HCEC 1CT (cell line): ENCODE measurements at regions not wholly inside any gene's neighbourhood (a gene's known extent, or its start where the extent isn't known, plus 50 kb on each side); places are given as distances from the start of the nearest gene placed in this dataset.

ENCODE experiments used
- DNase-seq: peaks from one replicate; pipeline ENCODE4 v3.0.0-alpha.2; 2017

DNA sequence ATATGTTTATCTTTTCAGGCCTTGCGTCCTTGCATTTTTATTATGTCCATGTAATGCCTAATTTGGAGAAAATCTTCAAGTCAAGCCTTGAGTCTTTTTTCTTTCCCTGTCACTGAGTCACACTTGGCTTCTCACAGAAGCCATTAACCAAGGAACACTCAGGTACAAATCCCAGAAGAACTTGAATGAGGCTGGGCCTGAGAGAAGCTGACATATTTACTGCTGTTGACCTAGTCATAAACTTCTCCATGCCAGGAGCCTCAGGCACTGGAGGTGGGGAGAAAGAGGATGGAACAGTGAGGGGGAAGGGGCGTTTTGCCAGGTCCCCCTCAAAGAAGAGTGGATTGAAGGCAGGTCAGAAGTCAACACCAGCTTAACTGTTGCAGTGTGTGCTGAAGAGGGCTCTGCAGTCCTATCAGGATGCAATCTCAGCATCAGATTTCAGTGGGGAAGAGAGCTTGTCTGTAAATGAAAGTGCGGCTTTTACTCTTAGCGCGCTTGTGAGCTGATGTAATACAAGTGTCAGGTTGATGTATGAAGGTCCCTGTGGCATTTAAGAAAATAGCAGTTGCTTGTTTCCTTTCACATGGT lies 526.0 kb downstream of the ETS1 start:
- DNase-seq = no peak

DNA sequence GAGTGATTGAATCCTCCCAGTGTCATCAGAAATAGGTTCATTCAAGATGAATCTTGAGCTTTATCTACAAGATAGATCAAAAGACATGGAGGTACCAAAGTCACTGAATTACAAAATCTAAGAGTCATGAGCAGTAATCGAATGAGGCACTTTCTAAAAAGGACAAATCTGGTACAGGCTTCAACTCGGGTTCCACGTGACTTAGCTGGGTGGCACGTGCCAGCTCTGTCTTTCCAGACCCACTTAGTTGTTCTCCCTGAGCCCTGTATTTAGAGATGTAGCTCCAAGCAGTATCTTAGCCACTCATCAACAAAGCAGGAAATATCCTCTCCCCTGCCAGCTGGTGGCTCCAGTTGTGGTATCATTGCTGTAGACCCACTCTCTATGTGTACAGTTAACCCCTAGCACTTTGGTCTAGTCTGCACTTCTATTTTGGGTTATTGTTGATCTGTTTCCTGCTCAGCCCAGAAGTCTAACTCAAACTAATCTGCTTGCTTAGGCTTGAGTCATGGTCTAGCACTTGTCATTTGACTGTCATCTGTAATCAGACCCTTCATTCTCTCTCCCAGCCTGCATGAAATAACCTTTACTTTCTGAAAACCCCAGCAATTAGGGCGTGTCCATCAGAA lies 528.7 kb downstream of the ETS1 start:
- no peak for DNase-seq

DNA sequence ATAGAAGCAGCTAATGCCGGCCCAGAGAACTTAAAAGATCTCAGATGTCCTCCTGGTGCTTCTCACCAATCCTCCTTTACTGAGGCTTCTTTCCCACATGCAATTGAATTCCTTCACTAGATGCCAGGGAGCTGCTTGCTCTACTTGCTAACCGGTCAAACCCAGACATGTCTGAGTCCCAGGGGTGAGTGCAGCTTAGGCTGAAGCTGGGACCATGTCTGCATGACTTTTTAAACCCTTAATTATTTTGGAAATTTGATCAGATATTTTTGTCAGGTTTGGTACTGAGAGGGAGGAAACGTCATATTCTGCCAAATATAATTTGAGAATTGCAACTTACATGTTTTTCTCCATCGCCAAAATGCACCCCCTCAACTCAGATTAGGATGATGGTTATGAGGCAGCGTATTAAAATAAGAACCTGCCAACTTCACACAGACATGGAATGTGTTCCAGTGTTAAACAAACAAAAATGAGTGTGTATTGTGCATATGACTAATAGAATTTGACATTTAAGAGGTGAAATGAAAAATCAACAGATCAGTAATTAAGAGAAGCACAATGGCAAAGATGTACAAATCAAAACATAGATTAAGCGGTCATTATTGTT lies 529.5 kb downstream of the ETS1 start:
- DNase-seq = no peak

DNA sequence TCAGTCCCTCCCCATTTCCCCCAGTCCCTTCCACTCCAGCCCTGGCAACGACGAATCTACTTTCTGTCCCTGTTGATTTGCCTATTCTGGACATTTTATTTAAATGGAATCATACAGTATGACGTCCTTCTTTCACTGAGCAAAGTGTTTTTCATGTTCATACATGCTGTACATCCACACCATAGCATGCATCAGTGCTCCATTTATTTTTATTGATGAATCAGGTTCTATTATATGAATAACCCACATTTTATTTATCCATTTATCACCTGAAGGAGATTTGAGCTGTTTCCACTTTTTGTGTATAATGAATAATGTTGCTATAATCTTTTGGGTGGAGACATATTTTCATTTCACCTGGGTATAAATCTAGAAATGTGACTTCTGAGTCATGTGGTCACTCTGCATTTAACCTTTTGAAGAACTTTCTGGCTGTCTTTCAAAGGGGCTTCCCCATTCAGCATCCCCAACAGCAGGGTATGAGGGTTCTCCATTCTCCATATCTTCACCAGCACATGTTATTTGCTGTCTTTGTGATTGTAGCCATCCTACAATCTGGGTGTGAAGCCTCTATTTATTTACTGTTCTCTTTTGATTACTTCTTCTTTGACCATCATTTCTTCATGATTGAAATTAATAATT lies 531.7 kb downstream of the ETS1 start:
- no peak for DNase-seq

DNA sequence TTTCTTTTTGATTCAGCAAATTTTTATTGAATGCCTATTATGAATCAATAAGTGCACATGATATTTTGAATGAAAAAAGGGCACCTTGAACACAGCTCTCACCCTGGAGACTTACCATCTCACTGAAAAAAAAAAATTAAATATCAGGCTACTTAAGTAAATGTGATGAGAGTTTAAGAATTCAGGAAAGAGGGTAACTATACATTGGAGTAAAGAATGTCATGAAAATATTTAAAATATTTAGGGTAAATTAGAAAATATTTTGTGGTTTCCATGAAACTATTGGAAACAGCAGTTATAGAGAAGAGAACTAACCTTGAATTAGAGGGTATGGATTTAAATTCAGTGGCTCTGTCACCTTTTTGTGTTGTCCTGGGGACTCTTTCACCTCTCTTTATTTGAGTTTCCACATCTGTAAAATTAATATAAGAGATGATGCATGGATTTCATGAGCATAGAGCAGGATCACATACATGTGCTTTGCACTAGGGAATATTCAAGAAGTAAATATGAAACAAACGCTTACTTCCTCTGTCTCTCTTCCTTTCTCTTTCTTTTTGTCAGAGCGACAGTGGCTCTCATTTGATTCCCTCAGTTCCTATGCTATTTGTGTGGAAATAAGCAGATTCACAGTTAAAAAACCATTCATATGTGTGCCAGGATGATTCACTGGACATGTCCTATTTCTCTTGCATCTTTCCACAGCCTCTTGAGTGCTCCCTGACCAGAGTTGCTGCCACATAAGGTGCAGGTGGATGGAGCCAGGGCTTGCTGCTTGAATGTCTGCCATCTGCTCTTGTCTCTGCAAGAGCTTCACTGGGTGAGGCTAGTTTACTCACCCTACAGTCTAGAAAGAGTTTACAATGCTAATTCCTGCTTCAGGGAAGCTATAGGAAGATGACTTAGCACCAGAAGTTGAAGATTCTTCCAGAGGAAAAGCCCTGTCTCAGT lies 533.1 kb downstream of the ETS1 start:
- peak; percentile 37 for DNase-seq

DNA sequence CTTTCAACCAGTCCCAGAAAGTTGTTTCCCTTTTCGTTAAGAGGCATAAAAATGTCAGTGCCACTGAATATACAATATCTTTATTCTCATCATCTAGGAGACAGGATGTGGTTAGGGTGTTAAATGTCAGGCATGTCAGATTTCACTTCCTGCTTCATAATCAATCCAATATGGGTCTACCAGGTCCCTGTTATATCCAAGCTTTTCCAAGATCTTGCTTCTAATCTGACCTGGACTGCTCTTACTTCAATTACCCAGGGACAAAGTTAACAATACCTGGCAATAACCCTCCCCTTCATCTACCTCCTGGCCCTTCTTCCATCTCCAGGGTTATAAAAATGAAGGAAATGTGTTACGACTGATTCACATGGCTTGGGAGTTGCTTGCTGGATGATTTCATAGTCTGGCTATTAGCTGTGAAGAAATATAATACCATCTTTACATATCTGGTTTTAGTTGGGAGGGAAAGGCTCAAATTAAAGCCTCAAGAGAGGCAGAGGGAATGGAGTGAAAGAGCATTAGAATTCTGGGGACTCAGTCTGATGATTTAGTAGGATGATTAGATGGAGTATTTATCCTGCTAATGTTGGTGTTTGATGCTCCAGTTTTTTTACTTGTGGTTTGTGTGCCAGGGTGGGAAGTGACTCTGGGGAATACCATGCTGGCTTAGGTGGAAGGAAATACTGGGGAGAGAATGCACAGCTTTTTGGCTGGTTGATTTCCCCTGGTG lies 534.3 kb downstream of the ETS1 start:
- DNase-seq = peak; percentile 83

DNA sequence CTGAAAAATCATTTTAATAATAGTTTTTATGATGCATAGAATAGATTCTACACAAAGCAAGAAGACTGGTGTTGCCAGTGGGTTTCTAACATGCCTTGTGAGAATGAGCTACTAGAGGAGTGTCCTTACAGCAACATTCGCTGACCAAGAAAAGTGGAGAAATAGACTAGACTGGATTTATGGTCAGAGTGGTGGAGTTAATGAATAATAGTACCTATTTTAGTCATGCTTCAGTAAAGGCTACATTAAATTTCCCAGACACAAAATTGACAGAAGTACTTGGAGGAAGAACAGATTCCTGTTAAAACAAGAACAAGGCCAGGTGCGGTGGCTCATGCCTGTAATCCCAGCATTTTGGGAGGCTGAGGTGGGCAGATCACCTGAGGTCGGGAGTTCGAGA lies 539.2 kb downstream of the ETS1 start:
- no peak for DNase-seq

DNA sequence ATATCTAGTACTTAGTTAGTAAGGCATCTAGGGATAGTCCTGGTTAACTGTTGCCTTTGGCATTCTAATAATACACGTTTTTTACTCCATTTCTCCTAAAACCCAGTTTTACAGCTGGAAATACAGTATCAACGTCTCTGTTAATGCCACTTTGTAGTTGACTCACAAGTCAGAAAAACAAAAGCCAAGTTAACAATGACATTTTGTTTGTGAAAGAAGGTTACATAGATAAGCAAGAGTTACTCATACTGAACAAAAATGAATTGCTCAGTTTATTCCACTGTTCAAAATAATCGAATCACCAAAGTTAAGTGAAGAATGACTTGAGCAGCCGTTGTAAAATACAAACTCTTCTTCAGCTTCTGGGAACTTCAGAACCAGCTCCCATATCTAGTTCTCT lies 540.3 kb downstream of the ETS1 start:
- DNase-seq = no peak

DNA sequence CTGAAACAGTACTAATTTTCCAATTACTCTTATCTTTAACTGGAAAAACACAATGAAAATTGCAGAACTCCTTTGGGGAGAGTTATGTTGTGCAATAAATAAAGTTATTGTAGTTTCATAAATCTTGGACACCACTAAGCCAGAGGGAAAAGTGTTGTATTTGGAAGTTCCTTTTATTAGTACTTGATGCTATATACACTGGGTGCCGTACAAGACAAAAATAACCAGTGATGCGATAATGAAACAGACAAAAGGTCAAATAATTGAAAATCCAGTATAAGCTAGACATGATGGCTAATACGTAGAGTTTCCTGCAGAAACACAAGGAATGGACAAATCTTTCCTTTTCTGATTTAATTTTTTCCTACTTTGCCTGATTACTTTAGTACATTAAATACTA lies 541.1 kb downstream of the ETS1 start:
- no peak for DNase-seq

DNA sequence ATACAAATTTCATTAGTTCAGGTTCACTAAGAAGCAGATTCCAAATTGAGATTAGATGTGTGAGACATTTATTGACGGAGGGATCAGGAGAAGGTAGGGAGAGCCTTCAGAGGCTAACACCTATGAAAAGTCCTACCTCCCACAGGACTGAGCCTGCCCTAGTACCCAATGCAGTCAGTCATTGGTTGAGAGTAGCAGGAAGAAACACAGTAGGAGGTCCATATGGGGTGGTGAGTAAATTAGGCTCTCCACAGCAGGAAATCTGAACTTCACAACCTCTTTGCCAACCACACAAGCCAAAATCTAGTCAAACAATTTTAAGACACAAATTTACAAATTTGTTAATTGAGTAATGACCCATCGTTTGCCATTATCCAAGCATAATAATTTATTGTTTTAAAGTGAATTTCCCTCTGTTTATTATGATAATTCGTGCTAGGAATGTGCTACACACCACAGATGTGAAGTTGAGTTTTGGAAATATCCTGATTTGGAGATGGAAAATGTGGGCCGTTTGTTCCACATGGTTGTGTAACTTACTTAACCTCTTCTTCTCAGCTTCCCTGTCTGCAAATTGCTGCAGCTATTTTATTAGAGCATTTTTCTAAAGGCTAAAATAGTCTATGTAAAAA lies 542.1 kb downstream of the ETS1 start:
- DNase-seq = peak; percentile 37

DNA sequence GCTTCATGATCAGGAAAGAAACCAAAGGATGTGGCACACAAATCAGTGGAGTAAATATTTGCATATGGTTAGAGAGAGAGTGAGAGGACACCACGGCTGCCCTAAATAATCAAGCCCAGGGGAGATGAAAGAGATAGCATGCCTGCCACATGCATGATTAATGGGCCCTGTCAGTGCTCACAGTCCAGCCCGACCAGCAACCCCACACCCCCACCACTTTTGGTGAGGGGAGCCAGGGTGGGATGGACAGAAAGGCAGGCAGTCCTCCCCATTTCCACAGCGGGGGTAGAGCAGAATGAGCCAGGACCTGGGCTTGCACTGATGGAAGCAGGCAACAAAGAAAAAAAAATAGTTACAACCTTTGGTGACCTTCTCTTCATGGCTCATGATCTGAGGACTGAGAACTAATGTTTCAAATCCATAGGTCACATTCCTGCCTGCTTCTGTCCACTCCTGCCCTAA lies 545.0 kb downstream of the ETS1 start:
- DNase-seq = peak; percentile 26

DNA sequence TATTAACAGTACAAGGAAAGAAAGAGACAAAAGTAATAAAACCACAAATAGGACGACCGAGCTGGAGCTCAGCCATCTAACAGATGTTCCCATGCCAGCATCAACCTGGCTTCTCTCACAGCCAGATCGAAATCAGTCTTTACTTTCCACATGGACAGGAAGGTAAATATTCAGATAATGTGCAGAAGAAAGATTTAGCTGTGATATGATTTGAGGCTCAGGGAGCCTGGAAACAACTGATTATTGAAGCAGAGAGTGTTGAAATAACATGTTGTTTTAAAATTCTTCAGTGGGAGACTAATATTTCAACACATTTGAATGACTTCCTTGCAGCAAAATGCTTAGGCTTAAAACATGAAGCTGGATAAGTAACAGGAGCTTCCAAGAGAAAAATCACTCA lies 546.8 kb downstream of the ETS1 start:
- peak; percentile 38 for DNase-seq

DNA sequence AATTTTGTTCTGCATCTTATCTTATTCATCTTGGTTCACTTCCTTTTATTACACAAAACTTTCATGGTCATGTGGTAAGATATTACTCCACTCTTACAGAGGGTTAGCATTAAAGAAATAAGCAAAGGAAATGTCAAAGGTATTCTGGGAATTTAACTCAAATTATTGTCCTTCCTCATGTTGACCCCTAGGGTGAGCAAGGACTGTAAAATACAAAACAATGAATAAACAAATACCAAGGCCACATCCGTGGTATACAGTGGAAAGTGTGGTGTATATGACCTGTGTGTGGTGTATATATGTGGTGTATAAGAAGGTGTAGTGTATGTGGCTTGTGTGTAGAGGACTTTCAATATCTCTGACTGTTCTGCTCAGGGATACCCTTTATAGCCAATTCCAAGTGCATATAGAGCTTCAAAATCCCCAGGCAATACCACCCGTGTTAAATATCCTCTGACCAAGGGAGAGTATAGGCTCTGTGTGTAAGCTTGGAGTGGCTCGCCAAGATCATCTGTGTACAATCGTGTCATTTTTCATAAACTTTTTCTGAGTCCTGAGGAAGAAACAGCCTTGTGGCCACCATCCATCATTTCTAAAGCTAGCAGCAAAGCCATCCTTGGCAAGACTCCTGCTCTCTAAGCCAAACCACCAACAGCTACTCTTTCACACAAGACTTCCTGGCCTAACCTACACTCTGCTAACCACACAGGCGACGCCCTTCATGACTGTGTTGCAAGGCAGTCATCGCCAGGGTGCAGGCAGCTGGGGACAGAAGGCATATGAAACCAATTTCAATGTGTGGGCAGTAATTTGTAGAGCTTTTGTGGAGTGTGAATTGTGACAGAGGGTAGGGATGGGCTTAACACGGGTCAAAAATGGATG lies 548.0 kb downstream of the ETS1 start:
- peak; percentile 95 for DNase-seq

DNA sequence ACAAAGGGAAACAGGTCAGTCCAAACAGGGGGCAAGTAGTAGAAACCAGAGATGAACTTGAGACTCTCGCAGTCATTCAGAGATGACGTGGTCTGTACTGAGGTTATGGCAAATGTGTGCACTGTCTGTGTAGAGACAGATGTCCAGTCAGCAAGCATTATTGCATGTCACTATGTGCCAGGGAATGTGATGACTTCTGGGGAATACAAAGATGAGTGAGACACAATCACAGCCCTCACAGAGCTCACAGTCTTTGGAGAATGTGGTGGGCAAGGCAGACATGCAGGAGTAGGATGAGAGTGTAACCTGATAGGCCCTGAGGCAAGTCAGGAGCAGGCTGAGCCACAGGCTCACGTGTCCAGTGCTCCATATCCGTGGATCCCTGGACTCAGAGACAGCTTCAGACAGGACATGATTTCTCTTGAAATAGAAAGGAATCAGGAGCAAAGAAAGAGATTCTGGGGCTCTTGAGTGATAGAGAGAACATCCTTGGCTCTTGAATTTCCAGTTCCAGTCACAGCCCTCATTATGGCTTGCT lies 550.7 kb downstream of the ETS1 start:
- DNase-seq = no peak

DNA sequence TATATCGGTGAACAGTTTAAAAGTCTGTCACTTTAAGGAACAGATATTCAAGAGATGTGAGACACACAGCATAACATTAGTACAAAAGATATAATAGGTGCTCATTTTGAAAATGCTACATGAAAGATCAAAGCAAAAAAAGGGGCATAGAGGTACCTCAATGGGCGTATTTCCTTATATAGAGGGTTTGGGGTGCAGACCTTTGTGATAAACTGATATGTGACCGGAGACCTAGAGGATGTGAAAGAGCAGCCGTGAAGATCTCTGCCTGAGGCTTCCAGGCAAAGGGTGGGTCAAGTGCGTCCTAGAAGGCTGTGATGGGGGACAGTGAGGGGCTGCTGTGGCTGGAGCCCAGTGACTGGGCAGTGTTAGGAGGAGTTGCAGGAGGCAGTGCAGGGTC lies 551.4 kb downstream of the ETS1 start:
- no peak for DNase-seq

DNA sequence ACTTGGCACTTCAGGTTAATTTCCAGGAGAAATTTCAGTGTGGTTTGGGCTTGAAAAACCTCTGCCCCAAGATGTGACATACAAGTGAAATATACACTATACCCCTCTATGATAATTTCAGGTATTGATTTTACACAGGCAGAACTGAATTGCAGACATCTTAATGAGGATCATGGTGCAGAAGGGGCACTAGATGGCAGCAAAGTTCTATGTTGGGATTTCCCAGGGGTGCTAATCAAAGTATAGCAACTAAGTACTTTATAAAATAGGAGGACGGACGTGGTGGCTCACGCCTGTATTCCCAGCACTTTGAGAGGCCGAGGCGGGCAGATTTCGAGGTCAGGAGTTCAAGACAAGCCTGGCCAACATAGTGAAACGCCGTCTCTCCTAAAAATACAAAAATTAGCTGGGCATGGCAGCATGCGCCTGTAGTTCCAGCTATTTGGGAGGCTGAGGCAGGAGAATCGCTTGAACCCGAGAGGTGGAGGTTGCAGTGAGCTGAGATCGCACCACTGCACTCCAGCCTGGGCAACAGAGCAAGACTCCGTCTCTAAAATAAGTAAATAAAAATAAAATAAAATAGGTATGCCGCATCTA lies 555.7 kb downstream of the ETS1 start:
- DNase-seq = peak; percentile 67

DNA sequence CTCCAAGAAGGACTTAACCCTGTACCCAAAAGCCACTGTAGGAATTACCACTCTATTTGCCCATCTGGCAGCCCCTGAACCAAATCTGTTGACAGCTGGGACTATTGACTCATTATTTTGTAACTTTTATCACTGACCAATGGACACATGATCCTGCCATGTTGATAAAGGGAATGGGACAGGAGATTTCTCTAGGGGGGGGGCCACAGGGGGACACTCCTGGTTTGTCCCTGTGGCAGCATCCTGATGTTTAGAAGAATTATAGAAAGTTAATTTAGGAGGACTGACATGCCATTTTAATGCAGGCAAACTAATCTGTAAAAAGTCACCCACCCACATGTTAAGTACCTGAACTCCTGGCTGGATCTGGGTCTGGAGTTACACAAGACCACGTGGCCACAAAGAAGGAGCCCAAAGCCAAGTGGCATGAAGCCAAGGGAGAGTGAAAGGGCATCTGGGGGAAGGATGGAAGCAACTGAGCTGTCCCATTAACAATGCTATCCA lies 558.1 kb downstream of the ETS1 start:
- DNase-seq = no peak

DNA sequence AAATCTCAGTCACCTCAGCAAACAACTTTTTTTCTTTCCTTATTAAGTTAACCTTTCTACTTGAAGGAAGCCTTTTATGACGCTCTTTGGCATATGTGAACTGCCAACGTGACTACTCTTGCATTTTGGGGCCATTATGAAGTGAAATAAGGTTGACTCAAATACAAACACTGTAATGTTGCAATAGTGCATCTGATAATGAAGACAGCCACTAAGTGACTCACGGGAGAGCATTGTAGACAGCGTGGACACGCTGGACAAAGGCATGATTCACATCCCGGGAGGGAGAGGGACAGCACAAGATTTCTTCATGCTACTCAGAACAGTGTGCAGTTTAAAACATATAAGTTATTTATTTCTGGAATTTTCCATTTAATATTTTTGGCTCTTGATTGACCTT lies 560.8 kb downstream of the ETS1 start:
- peak; percentile 99 for DNase-seq

DNA sequence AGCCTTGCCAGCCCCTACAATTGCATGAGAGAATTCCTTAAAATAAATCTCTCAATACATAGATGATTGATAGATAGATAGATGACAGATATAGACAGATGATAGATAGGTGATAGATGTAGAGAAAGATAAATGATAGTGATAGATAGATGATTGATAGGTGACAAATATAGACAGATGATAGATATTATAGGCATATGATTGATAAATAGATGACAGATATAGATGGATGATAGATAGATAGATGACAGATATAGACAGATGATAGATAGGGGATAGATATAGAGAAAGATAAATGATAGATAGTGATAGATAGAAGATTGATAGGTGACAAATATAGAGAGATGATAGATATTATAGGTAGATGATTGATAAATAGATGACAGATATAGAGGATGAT lies 564.6 kb downstream of the ETS1 start:
- DNase-seq = no peak

DNA sequence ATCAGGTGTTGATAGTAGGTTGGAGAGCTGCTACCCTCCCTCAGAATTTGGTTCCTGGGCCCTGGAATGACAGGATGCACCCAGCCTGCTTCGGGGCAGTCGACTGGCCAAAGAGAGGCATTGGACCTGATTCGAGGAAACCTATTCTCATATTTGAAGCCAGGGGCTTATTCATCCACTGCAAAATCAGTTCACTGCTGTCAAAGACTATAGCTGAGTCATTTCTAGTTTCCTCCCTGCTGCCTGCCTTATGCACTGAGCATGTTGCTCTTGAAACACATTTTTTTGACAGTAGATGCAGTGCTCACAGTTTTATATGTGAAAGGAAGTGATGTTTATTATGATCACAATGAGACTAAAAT lies 565.4 kb downstream of the ETS1 start:
- peak; percentile 63 for DNase-seq
